ENCODE measurements at regions not wholly inside any gene's neighbourhood (a gene's known extent, or its start where the extent isn't known, plus 50 kb on each side); places are given as distances from the start of the nearest gene placed in this dataset.

DNA sequence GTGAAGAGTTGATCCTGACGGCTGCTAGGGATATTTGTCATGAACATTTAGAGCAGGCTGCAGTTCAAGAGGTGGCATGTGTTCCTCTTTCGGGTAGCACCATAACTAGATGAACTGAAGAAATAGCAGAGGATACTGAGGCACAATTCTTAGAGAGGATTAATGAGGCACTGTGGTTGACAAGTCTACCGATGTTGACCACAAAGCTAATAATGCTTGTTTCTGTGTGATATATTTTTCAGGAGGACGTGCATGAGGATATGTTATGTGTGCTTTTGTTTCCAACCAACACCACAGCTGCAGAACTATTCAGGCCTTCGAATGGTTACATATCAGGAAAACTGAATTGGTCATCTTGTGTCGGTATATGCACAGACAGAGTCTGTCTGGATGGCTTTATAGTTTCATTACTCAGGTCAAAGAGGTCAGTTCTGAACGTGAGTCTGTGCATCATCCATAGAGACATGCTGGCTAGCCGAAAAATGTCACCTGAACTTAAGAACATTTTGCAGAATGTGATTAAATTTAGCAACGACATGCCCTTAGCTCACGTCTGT, 210.1 kb upstream of the IRS2 start:
- TF ChIP-seq, protein P1, sequence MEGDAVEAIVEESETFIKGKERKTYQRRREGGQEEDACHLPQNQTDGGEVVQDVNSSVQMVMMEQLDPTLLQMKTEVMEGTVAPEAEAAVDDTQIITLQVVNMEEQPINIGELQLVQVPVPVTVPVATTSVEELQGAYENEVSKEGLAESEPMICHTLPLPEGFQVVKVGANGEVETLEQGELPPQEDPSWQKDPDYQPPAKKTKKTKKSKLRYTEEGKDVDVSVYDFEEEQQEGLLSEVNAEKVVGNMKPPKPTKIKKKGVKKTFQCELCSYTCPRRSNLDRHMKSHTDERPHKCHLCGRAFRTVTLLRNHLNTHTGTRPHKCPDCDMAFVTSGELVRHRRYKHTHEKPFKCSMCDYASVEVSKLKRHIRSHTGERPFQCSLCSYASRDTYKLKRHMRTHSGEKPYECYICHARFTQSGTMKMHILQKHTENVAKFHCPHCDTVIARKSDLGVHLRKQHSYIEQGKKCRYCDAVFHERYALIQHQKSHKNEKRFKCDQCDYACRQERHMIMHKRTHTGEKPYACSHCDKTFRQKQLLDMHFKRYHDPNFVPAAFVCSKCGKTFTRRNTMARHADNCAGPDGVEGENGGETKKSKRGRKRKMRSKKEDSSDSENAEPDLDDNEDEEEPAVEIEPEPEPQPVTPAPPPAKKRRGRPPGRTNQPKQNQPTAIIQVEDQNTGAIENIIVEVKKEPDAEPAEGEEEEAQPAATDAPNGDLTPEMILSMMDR (conservative IDR thresholded peaks at IDR 0.05; ENCODE audit: control insufficient read depth, insufficient read depth, low read depth, low read length): no peak
- no peak overlapping the region for H3K4me3 ChIP-seq (ENCODE audit: control insufficient read depth, low read depth, low read length)
- DNase-seq (ENCODE audit: low read depth): no peak

DNA sequence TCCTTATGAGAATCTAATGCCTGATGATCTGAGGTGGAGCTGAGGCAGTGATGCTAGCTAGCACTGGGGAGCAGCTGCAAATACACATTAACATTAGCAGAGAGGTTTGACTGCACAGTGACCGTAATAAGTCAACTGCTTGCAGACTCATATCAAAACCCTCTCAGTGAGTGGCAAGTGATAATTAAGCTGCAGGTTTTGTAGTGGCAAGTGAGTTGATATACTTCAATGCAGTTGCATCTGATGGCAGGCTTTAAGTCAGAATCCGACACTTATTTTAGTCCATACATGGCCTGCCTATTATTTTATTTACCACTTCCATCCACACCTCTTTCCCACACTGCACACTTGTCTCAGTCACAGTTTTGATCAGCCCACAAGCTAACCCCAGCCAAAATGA, 209.2 kb upstream of the IRS2 start:
- no peak for DNase-seq (ENCODE audit: low read depth)
- no peak overlapping the region for H3K4me3 ChIP-seq (ENCODE audit: control insufficient read depth, low read depth, low read length)
- TF ChIP-seq, protein P1 (conservative IDR thresholded peaks at IDR 0.05; ENCODE audit: control insufficient read depth, insufficient read depth, low read depth, low read length): no peak

DNA sequence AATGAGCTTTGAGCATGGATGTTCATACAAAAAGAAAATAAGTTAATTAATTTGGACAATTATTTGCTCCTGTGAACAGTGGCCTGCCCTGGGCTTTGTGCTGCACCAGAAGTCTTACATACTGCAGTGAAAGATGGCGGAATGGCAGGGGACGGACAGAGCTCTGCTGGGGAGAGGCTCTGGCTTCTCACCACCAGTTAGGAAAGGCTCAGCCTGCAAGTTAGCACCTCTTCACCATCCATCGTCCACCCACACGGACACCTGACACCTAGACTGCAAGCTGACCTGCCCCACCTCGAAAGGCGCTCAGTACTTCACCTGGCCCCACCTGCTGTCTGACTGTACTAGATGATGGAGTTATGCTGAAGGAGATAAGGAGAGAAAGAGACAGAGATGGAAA, 203.9 kb upstream of the IRS2 start:
- TF ChIP-seq, protein P1 (conservative IDR thresholded peaks at IDR 0.05; ENCODE audit: control insufficient read depth, insufficient read depth, low read depth, low read length): no peak
- no peak for DNase-seq (ENCODE audit: low read depth)
- no peak overlapping the region for H3K4me3 ChIP-seq (ENCODE audit: control insufficient read depth, low read depth, low read length)

DNA sequence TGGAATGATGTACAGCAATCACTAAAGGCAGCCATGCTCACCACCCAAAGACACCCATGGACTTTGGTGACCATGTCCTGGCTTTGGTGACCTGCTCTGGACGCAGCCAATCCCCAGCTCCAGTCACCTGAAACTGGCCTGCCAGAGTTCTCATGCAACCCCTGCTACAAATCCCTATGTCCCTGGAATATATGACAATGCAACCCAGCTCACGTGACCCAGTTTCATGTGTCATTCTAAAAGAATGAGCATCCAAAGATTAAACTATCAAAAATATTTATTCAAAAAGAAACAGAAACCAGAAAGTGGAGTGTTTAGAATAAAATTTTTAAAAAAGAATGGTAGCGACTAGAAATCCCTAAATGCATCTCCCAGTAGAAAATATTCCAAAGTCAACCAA, 203.3 kb upstream of the IRS2 start:
- no peak overlapping the region for H3K4me3 ChIP-seq (ENCODE audit: control insufficient read depth, low read depth, low read length)
- TF ChIP-seq, protein P1 (conservative IDR thresholded peaks at IDR 0.05; ENCODE audit: control insufficient read depth, insufficient read depth, low read depth, low read length): no peak
- peak; percentile 55 for DNase-seq (ENCODE audit: low read depth)

DNA sequence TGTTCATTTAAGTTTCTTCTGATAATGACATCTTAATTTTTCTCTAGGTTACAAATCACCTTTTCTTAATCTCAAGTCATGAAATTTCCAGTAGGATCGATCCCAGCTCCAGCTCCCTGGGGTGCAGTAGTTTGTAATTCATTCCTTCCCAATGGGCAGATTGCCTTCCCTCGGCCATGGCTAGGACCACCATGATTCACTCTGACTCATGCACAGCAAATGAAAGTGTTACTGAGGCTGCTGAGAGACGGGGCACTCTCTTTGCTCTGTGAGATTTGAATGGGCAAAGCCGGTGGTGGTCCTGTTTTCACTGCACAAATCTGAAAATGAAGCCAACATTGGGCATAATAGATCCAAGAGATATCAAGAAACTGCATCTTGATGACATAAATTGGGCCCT, 202.8 kb upstream of the IRS2 start:
- peak; percentile 85 for DNase-seq (ENCODE audit: low read depth)
- H3K4me3 ChIP-seq (ENCODE audit: control insufficient read depth, low read depth, low read length): no peak overlapping the region
- TF ChIP-seq, protein P1 (conservative IDR thresholded peaks at IDR 0.05; ENCODE audit: control insufficient read depth, insufficient read depth, low read depth, low read length): no peak

DNA sequence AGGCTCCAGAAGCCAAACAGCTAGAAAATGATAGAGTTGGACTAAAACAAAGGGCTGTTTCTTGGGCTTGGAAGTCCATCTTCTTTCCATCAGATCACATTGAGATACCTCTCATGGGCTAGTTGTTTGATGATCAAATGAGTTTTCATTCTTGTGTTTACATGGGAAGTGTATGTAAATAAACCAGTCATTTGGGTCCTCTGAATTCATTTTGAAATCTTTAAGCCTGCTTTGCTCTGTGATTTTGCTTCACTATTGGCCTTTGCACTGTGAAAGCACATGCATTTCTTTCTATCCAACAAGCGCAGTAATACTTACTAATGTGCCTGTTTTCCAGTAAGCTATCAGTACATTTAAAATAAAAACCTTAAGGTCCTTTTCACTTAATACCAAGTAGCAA, 200.5 kb upstream of the IRS2 start:
- TF ChIP-seq, protein P1 (conservative IDR thresholded peaks at IDR 0.05; ENCODE audit: control insufficient read depth, insufficient read depth, low read depth, low read length): no peak
- DNase-seq (ENCODE audit: low read depth): no peak
- no peak overlapping the region for H3K4me3 ChIP-seq (ENCODE audit: control insufficient read depth, low read depth, low read length)

Data from fibroblast of mammary gland (primary cell).